ENCODE measurements at regions not wholly inside any gene's neighbourhood (a gene's known extent, or its start where the extent isn't known, plus 50 kb on each side); places are given as distances from the start of the nearest gene placed in this dataset.
"Not testable (repeated sequence)": the region's sequence is repeated elsewhere in the genome, so short reads cannot be mapped to it uniquely, and the experiment has no call there.

DNA sequence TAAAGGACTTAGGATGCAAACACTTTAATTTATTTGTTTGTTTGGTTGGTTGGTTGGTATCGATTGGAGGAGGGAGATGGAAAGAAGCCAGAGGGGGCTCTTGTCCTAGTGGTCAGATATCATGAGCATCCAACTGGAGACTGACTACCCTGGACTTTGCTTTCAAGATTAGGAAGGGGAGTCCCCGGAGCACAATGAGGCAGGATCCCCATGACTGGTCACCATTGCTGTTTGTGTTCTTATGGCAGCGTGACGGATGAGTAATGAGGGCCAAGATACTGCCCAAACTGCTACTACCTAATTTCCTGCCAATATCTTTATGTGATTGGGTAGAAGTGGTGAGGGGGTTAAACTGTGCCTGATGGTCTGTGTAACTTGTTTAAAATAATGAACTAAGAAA, 354.6 kb upstream of the ROPN1 start:
- Mint-ChIP-seq H3K4me1 (ENCODE audit: insufficient read depth, unreplicated experiment) (no peaks in the 10 kb centered on the region), H3K9me3 (ENCODE audit: unreplicated experiment) (no peaks in the 10 kb centered on the region), H3K27me3 (ENCODE audit: insufficient read depth, unreplicated experiment) (peaks cover 82% of the 10 kb centered on the region), H3K4me3 (ENCODE audit: unreplicated experiment) (no peak overlapping the region), H3K27ac (ENCODE audit: low read depth, unreplicated experiment) (no peak overlapping the region), H3K36me3 (ENCODE audit: insufficient read depth, unreplicated experiment) (no peaks in the 10 kb centered on the region)
- intact Hi-C loops (cut with micrococcal nuclease), result loop anchor here (10.0 kb wide), 1 partner anchor 338 kb away; no protein-coding TSS in a partner anchor
- no peak for DNase-seq (ENCODE audit: unreplicated experiment)
- no TSS peak for BruUV-seq (replicated peaks)
- TF ChIP-seq, protein P1, sequence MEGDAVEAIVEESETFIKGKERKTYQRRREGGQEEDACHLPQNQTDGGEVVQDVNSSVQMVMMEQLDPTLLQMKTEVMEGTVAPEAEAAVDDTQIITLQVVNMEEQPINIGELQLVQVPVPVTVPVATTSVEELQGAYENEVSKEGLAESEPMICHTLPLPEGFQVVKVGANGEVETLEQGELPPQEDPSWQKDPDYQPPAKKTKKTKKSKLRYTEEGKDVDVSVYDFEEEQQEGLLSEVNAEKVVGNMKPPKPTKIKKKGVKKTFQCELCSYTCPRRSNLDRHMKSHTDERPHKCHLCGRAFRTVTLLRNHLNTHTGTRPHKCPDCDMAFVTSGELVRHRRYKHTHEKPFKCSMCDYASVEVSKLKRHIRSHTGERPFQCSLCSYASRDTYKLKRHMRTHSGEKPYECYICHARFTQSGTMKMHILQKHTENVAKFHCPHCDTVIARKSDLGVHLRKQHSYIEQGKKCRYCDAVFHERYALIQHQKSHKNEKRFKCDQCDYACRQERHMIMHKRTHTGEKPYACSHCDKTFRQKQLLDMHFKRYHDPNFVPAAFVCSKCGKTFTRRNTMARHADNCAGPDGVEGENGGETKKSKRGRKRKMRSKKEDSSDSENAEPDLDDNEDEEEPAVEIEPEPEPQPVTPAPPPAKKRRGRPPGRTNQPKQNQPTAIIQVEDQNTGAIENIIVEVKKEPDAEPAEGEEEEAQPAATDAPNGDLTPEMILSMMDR (IDR thresholded peaks at IDR 0.05; ENCODE audit: unreplicated experiment), result no peak
- POLR2A ChIA-PET, result no interaction called here
- CTCF ChIA-PET, result no interaction called here

DNA sequence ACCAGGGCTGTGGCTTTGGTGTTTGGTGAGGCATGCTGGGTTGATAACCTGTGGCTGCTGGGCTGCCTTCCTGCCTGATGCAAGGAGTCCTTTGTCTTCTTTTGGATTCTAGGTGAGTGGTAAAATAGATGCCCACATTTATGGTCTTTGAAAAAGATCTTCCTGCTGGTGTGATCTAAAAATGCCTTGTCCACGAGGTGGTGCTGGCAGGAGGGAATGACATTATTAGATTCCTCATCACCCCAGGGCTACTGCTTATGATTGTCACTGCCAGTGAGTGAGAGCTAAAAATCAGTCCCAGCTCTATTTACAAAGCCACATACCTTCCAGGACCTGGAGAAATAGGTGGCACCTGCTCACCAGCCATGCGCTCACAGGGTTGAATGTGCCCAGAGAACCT, 355.5 kb upstream of the ROPN1 start:
- Mint-ChIP-seq H3K36me3 (ENCODE audit: insufficient read depth, unreplicated experiment) (no peaks in the 10 kb centered on the region), H3K9me3 (ENCODE audit: unreplicated experiment) (no peaks in the 10 kb centered on the region), H3K27me3 (ENCODE audit: insufficient read depth, unreplicated experiment) (peaks cover 77% of the 10 kb centered on the region), H3K27ac (ENCODE audit: low read depth, unreplicated experiment) (no peak overlapping the region), H3K4me1 (ENCODE audit: insufficient read depth, unreplicated experiment) (no peaks in the 10 kb centered on the region), H3K4me3 (ENCODE audit: unreplicated experiment) (no peak overlapping the region)
- DNase-seq (ENCODE audit: unreplicated experiment), result peak; percentile 11
- intact Hi-C loops (cut with micrococcal nuclease), result loop anchor here (1.0 to 10.0 kb wide), 2 partner anchors 32 to 337 kb away; no protein-coding TSS in a partner anchor
- BruUV-seq (replicated peaks), result no TSS peak
- TF ChIP-seq, protein P1 (IDR thresholded peaks at IDR 0.05; ENCODE audit: unreplicated experiment), result no peak
- CTCF ChIA-PET, result interaction anchor here (0.6 to 9.8 kb wide), 4 partner anchors 120 to 384 kb away, joined by 3 to 279 read pairs (median 6); no protein-coding TSS in a partner anchor
- POLR2A ChIA-PET, result no interaction called here

DNA sequence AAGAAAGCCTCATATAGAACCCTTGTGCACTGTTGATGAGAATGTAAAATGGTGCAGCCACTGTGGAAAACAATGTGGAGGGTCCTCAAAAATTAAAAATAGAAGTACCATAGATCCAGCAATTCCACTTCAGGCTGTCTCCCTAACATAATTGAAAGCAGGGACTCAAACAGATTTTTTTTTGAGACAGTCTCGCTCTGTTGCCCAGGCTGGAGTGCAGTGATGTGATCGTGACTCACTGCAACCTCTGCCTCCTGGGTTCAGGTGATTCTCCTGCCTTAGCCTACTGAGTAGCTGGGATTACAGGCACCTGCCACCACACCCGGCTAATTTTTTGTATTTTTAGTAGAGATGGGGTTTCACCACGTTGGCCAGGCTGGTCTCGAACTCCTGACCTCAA, 356.6 kb upstream of the ROPN1 start:
- H3K4me3 Mint-ChIP-seq (ENCODE audit: unreplicated experiment); H3K9me3 Mint-ChIP-seq (ENCODE audit: unreplicated experiment); DNase-seq (ENCODE audit: unreplicated experiment); H3K4me1 Mint-ChIP-seq (ENCODE audit: insufficient read depth, unreplicated experiment); BruUV-seq (replicated peaks); H3K36me3 Mint-ChIP-seq (ENCODE audit: insufficient read depth, unreplicated experiment); H3K27ac Mint-ChIP-seq (ENCODE audit: low read depth, unreplicated experiment): not testable (repeated sequence)
- ChIA-PET POLR2A (interaction anchor here (0.6 kb wide), 1 partner anchor 178 kb away, joined by 3 read pairs; no protein-coding TSS in a partner anchor), CTCF (interaction anchor here (0.7 to 9.8 kb wide), 5 partner anchors 10 to 211 kb away, joined by 3 to 279 read pairs (median 4); no protein-coding TSS in a partner anchor)
- peaks cover 77% of the 10 kb centered on the region for H3K27me3 Mint-ChIP-seq (ENCODE audit: insufficient read depth, unreplicated experiment)
- intact Hi-C loops (cut with micrococcal nuclease), result loop anchor here (10.0 kb wide), 1 partner anchor 336 kb away; no protein-coding TSS in a partner anchor

DNA sequence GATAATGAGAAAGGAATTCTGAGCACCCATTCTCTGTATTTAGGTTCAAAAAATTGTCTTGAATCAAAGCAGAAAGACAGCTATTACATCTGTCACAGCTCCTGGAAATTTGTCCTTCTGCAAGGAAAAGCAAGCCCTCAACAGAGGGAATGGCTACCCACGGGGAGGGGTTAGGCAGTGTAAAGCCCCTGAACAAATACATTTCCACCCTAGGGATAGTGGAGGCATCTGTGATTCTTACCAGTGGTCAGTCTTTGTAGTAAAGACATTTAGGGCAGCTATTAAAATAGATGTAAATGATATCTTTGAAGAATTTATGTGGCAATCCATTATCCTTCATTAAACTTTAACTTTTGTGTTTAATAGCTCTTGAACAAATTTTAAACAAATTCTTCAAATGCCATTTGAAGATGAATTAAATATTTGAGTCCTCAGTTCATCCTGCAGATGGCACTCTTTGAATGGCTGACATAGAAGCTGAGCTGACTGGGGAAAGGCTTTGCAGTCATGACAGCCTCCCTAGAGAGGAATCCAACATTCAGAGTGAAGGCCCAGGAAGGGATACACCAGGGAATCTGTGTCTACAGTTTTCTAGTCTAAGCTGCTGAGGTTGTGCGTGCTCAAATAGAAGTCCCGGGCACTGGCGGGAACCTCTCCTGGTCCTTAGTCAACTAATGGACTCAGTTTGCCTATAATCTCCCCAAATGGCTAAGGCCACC, 359.7 kb upstream of the ROPN1 start:
- ChIA-PET POLR2A (no interaction called here), CTCF (interaction anchor here (0.6 to 9.8 kb wide), 52 partner anchors 10 to 814 kb away, joined by 3 to 279 read pairs (median 4); no protein-coding TSS in a partner anchor)
- BruUV-seq (replicated peaks), result no TSS peak
- H3K27me3 Mint-ChIP-seq (ENCODE audit: insufficient read depth, unreplicated experiment), result peaks cover 81% of the 10 kb centered on the region
- H3K36me3 Mint-ChIP-seq (ENCODE audit: insufficient read depth, unreplicated experiment), result no peaks in the 10 kb centered on the region
- H3K4me3 Mint-ChIP-seq (ENCODE audit: unreplicated experiment), result no peak overlapping the region
- no peaks in the 10 kb centered on the region for H3K9me3 Mint-ChIP-seq (ENCODE audit: unreplicated experiment)
- no peaks in the 10 kb centered on the region for H3K4me1 Mint-ChIP-seq (ENCODE audit: insufficient read depth, unreplicated experiment)
- intact Hi-C loops (cut with micrococcal nuclease), result loop anchor here (1.0 kb wide), 3 partner anchors 117 to 208 kb away; no protein-coding TSS in a partner anchor
- no peak overlapping the region for H3K27ac Mint-ChIP-seq (ENCODE audit: low read depth, unreplicated experiment)
- TF ChIP-seq, protein P1 (IDR thresholded peaks at IDR 0.05; ENCODE audit: unreplicated experiment), result peak; percentile 65
- DNase-seq (ENCODE audit: unreplicated experiment), result peak; percentile 64

Data from MCF 10A (cell line).